ENCODE measurements at regions not wholly inside any gene's neighbourhood (a gene's known extent, or its start where the extent isn't known, plus 50 kb on each side); places are given as distances from the start of the nearest gene placed in this dataset.

DNA sequence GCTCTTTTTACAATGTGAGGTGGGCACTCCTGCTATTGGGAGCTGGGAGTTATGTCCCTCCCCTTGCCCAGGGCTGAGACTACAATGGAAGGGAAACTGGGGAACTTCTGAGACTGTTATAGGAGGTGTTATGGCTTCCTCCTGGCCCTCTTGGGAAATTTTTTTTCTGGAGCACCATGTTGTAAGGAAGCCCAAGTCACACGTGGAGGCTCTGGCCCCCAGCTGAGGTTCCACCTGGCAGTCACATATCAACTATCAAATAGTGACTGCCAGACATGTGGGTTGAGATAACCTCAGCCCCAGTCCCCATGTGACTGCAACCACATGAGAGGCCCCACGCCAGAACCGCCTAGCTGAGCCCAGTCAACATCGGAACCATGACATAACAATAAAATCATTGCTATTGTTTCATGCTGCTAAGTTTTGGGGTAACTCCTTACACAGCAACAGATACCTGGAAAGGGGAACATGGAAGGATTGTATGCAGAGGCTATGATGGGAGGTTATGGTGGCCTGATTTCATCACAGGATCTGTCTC lies 99.4 kb upstream of the NCOR2 start:
- no peaks in the 10 kb centered on the region for H3K4me1 Mint-ChIP-seq
- peaks cover 0 to 4% of the 10 kb centered on the region in 2 experiments; a peak in 2 of 5 replicates for H3K9me3 Mint-ChIP-seq
- H2BK12ac ChIP-seq (ENCODE audit: insufficient read length, low read depth, low read length) = no peak overlapping the region
- H3K27ac ChIP-seq (ENCODE audit: insufficient read length, low read depth, low read length) = no peak overlapping the region
- H2AFZ ChIP-seq (ENCODE audit: low read length) = no peak overlapping the region
- no peak overlapping the region for H3K23ac ChIP-seq (ENCODE audit: insufficient read length, low read depth, low read length)
- no peaks in the 10 kb centered on the region for H3K4me1 ChIP-seq (ENCODE audit: insufficient read depth, low read length)
- H4K20me1 ChIP-seq (ENCODE audit: control insufficient read depth, insufficient read depth, insufficient read length) = no peaks in the 10 kb centered on the region
- no peak overlapping the region for H2BK120ac ChIP-seq (ENCODE audit: low read depth, low read length, poor library complexity, severe bottlenecking)
- DNase-seq = no peak
- H3K9me3 ChIP-seq (ENCODE audit: control insufficient read depth, low read depth, low read length) = no peaks in the 10 kb centered on the region
- no peak overlapping the region for H4K5ac ChIP-seq (ENCODE audit: insufficient read length, low read depth, low read length)
- no peaks in the 10 kb centered on the region for H3K23me2 ChIP-seq (ENCODE audit: insufficient read length, low read depth, low read length, poor library complexity, severe bottlenecking)
- H3K9ac ChIP-seq (ENCODE audit: extremely low read depth, insufficient read length, low read length) = no peak overlapping the region
- no peak overlapping the region for H3K4me2 ChIP-seq (ENCODE audit: insufficient read depth, insufficient read length, low read length)
- H3K18ac ChIP-seq (ENCODE audit: insufficient read length, low read depth, low read length) = no peak overlapping the region
- H3K36me3 Mint-ChIP-seq (ENCODE audit: insufficient read depth in 1 of 3, low read depth in 3 of 3) = no peaks in the 10 kb centered on the region; a peak in 1 of 7 replicates
- WGBS (ENCODE audit: extremely low coverage, insufficient read length, low lambda C conversion rate) = no CpG with 5 or more reads among the region's 4 CpGs
- H3K79me2 ChIP-seq (ENCODE audit: insufficient read depth, low read length) = no peaks in the 10 kb centered on the region
- no peak overlapping the region for H2AK5ac ChIP-seq (ENCODE audit: insufficient read length, low read length)
- TF ChIP-seq, protein P1, sequence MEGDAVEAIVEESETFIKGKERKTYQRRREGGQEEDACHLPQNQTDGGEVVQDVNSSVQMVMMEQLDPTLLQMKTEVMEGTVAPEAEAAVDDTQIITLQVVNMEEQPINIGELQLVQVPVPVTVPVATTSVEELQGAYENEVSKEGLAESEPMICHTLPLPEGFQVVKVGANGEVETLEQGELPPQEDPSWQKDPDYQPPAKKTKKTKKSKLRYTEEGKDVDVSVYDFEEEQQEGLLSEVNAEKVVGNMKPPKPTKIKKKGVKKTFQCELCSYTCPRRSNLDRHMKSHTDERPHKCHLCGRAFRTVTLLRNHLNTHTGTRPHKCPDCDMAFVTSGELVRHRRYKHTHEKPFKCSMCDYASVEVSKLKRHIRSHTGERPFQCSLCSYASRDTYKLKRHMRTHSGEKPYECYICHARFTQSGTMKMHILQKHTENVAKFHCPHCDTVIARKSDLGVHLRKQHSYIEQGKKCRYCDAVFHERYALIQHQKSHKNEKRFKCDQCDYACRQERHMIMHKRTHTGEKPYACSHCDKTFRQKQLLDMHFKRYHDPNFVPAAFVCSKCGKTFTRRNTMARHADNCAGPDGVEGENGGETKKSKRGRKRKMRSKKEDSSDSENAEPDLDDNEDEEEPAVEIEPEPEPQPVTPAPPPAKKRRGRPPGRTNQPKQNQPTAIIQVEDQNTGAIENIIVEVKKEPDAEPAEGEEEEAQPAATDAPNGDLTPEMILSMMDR (conservative IDR thresholded peaks at IDR 0.05) = no peak
- H4K91ac ChIP-seq (ENCODE audit: insufficient read length, low read depth, low read length) = no peak overlapping the region
- no peak overlapping the region for H3K27ac Mint-ChIP-seq
- peaks cover 9% of the 10 kb centered on the region for H3K27me3 Mint-ChIP-seq (ENCODE audit: low read depth)
- H3K14ac ChIP-seq (ENCODE audit: insufficient read depth, low read length) = no peak overlapping the region
- no peak overlapping the region for H2BK20ac ChIP-seq (ENCODE audit: low read depth, low read length, poor library complexity, severe bottlenecking)
- H3K56ac ChIP-seq (ENCODE audit: insufficient read length, low read depth, low read length) = no peak overlapping the region
- no peak overlapping the region for H2BK5ac ChIP-seq (ENCODE audit: insufficient read length, low read length)
- no peak overlapping the region for H3T11ph ChIP-seq (ENCODE audit: low read length)
- H4K8ac ChIP-seq (replicated peaks; ENCODE audit: insufficient read length, low read depth, low read length) = no peak overlapping the region
- no peak overlapping the region for H3K4me3 Mint-ChIP-seq
- H3K4ac ChIP-seq (ENCODE audit: low read depth, low read length) = no peak overlapping the region
- no peaks in the 10 kb centered on the region for H3K79me1 ChIP-seq (ENCODE audit: insufficient read depth, low read depth, low read length, poor library complexity, severe bottlenecking)
- H2BK15ac ChIP-seq (ENCODE audit: low read depth, low read length) = no peak overlapping the region
- H3K27me3 ChIP-seq (ENCODE audit: insufficient read depth, low read length) = no peaks in the 10 kb centered on the region

Measured in H9 (cell line).